Upper lobe of left lung (tissue), 6 donors: ENCODE measurements at regions not wholly inside any gene's neighbourhood (a gene's known extent, or its start where the extent isn't known, plus 50 kb on each side); places are given as distances from the start of the nearest gene placed in this dataset.

ENCODE experiments used
- ATAC-seq, 2 donors: fragments of 200-7000 bp; cut with Tn5 transposase; one replicate each; pipeline ENCODE4 v1.9.1; 2022; ENCODE audit warnings: mild to moderate bottlenecking in 2 of 2, moderate library complexity in 2 of 2; ENCODE audit not compliant: low FRiP score in 2 of 2
- DNase-seq, 2 donors: peaks; one replicate each; pipeline ENCODE4 v3.0.0-alpha.2; 2019 to 2020
- H3K27ac ChIP-seq, 4 donors: fragments of 200-600 bp; sonication (generic); one replicate each; pipeline ENCODE4 v1.5.1; 2016 to 2019
- H3K27me3 ChIP-seq, 4 donors: fragments of 200-600 bp; sonication (generic); one replicate each; pipeline ENCODE4 v1.5.1; 2017 to 2019
- H3K36me3 ChIP-seq, 4 donors: fragments of 200-600 bp; sonication (generic); one replicate each; pipeline ENCODE4 v1.5.1; 2016 to 2019
- H3K4me1 ChIP-seq, 4 donors: fragments of 200-600 bp; sonication (generic); one replicate each; pipeline ENCODE4 v1.5.1; 2018 to 2019
- H3K4me3 ChIP-seq, 4 donors: fragments of 200-600 bp; sonication (generic); one replicate each; pipeline ENCODE4 v1.5.1; 2017 to 2019; ENCODE audit warnings: mild to moderate bottlenecking in 2 of 4, moderate library complexity in 1 of 4
- H3K9me3 ChIP-seq, 4 donors: fragments of 200-600 bp; sonication (generic); one replicate each; pipeline ENCODE4 v1.5.1; 2018 to 2019
- CTCF ChIP-seq, 6 experiments: fragments of 450-650 bp in 4 of 6; fragments of 200-600 bp in 2 of 6; sonication (generic) in 2 of 6; IDR thresholded peaks; one replicate each; pipeline ENCODE4 v1.5.1; 2016 to 2019; ENCODE audit warnings: antibody characterized with exemption in 6 of 6
- EP300 ChIP-seq, 4 donors: sonication (generic); formaldehyde crosslinking; IDR thresholded peaks; one replicate each; pipeline ENCODE4 v1.5.1; 2017; ENCODE audit warnings: antibody characterized with exemption in 4 of 4, control low read depth in 2 of 4
- POLR2A ChIP-seq, 4 donors: fragments of 450-650 bp; IDR thresholded peaks; one replicate each; pipeline ENCODE4 v1.5.1; 2016 to 2017; ENCODE audit warnings: antibody characterized with exemption in 4 of 4, mild to moderate bottlenecking in 2 of 4
- POLR2AphosphoS5 ChIP-seq, 2 donors: sonication (generic); formaldehyde crosslinking; IDR thresholded peaks; one replicate each; pipeline ENCODE4 v1.5.1; 2017; ENCODE audit warnings: antibody characterized with exemption in 2 of 2
- WGBS, 2 donors: methylation state at CpG; one replicate each; pipeline ENCODE4 v1.1.5; 2017 to 2018; 5-methylcytosine and 5-hydroxymethylcytosine counted together
- donor health status: DM: no; HTN: no; CAD: no; lungs with moderate emphysema.
- donor health status: DM: no; HTN: yes; CAD: no; lungs with severe emphysema.

GRCh38 chr14:36019126-36019525 is 157.4 kb downstream of the PTCSC3 start:
- no peak overlapping the region for H3K4me3 ChIP-seq
- no peaks in the 10 kb centered on the region for H3K36me3 ChIP-seq
- H3K9me3 ChIP-seq: no peaks in the 10 kb centered on the region
- ATAC-seq (no peak), DNase-seq (no peak)
- no peaks in the 10 kb centered on the region for H3K4me1 ChIP-seq
- TF ChIP-seq CTCF (IDR thresholded peaks at IDR 0.05) (no peak), POLR2A (IDR thresholded peaks at IDR 0.05) (no peak), EP300 (IDR thresholded peaks at IDR 0.05) (no peak), POLR2AphosphoS5 (IDR thresholded peaks at IDR 0.05) (no peak)
- 86 to 92% methylated on average over 5 of the region's 5 CpGs for WGBS, 2 donors
- no peak overlapping the region for H3K27ac ChIP-seq
- H3K27me3 ChIP-seq: no peaks in the 10 kb centered on the region

GRCh38 chr14:36014236-36014635 is 162.3 kb downstream of the PTCSC3 start:
- WGBS, 2 donors: 79 to 90% methylated on average over 4 to 8 of the region's 9 CpGs
- TF ChIP-seq POLR2A (IDR thresholded peaks at IDR 0.05) (no peak), CTCF (IDR thresholded peaks at IDR 0.05) (no peak), POLR2AphosphoS5 (IDR thresholded peaks at IDR 0.05) (no peak), EP300 (IDR thresholded peaks at IDR 0.05) (no peak)
- DNase-seq (no peak), ATAC-seq (no peak)
- Histone ChIP-seq H3K27me3 (no peaks in the 10 kb centered on the region), H3K36me3 (no peaks in the 10 kb centered on the region), H3K4me1 (no peaks in the 10 kb centered on the region), H3K4me3 (no peak overlapping the region), H3K9me3 (no peaks in the 10 kb centered on the region), H3K27ac (no peak overlapping the region)

GRCh38 chr14:36013483-36013882 is 163.0 kb downstream of the PTCSC3 start:
- no peak overlapping the region for H3K4me3 ChIP-seq
- peak; percentile 6 to 69 for ATAC-seq
- peak in 1 of 2 donors; percentile 42 for DNase-seq

GRCh38 chr14:36012621-36013020 is 163.9 kb downstream of the PTCSC3 start:
- DNase-seq (no peak), ATAC-seq (no peak)
- no peaks in the 10 kb centered on the region for H3K4me1 ChIP-seq
- no peaks in the 10 kb centered on the region for H3K27me3 ChIP-seq
- no peak overlapping the region for H3K27ac ChIP-seq
- no peaks in the 10 kb centered on the region for H3K36me3 ChIP-seq
- H3K9me3 ChIP-seq: no peaks in the 10 kb centered on the region
- no peak overlapping the region for H3K4me3 ChIP-seq
- WGBS, 2 donors: 70 to 79% methylated on average over 7 of the region's 7 CpGs
- TF ChIP-seq EP300 (IDR thresholded peaks at IDR 0.05) (no peak), CTCF (IDR thresholded peaks at IDR 0.05) (no peak), POLR2A (IDR thresholded peaks at IDR 0.05) (no peak), POLR2AphosphoS5 (IDR thresholded peaks at IDR 0.05) (no peak)

More at GRCh38 chr14:36013483-36013882, 163.0 kb downstream of the PTCSC3 start:
- Histone ChIP-seq H3K4me1 (no peaks in the 10 kb centered on the region), H3K27me3 (no peaks in the 10 kb centered on the region), H3K27ac (no peak overlapping the region), H3K36me3 (no peaks in the 10 kb centered on the region), H3K9me3 (no peaks in the 10 kb centered on the region)
- TF ChIP-seq EP300 (IDR thresholded peaks at IDR 0.05) (no peak), CTCF (IDR thresholded peaks at IDR 0.05) (no peak), POLR2A (IDR thresholded peaks at IDR 0.05) (no peak), POLR2AphosphoS5 (IDR thresholded peaks at IDR 0.05) (no peak)
- WGBS, 2 donors: 39 to 76% methylated on average over 3 of the region's 3 CpGs

- Histone ChIP-seq H3K4me3 (no peak overlapping the region), H3K27me3 (no peaks in the 10 kb centered on the region), H3K27ac (no peak overlapping the region), H3K9me3 (no peaks in the 10 kb centered on the region), H3K36me3 (no peaks in the 10 kb centered on the region), H3K4me1 (no peaks in the 10 kb centered on the region)
- TF ChIP-seq POLR2A (IDR thresholded peaks at IDR 0.05) (no peak), POLR2AphosphoS5 (IDR thresholded peaks at IDR 0.05) (no peak), CTCF (IDR thresholded peaks at IDR 0.05) (no peak), EP300 (IDR thresholded peaks at IDR 0.05) (no peak)
- ATAC-seq: no peak
- 60 to 79% methylated on average over 1 of the region's 1 CpG for WGBS, 2 donors
- no peak for DNase-seq
These were observed 166.9 kb downstream of the PTCSC3 start for GRCh38 chr14:36009643-36010042.
